ENCODE measurements at regions not wholly inside any gene's neighbourhood (a gene's known extent, or its start where the extent isn't known, plus 50 kb on each side); places are given as distances from the start of the nearest gene placed in this dataset.

GRCh38 chr7:45457591-45457990 lies 116.6 kb upstream of the ADCY1 start:
- DNase-seq: peak; percentile 45 to 54

- no peak for DNase-seq
These were observed 114.7 kb upstream of the ADCY1 start for GRCh38 chr7:45459476-45459875.

GRCh38 chr7:45460379-45460778 lies 113.8 kb upstream of the ADCY1 start:
- no peak for DNase-seq

GRCh38 chr7:45461026-45461425 lies 113.1 kb upstream of the ADCY1 start:
- DNase-seq: no peak

GRCh38 chr7:45469103-45469502 lies 105.1 kb upstream of the ADCY1 start:
- no peak for DNase-seq

- DNase-seq: no peak
These were observed 104.1 kb upstream of the ADCY1 start for GRCh38 chr7:45470031-45470430.

- no peak for DNase-seq
These were observed 94.4 kb upstream of the ADCY1 start for GRCh38 chr7:45479781-45480180.

- no peak for DNase-seq
These were observed 91.7 kb upstream of the ADCY1 start for GRCh38 chr7:45482451-45482850.

- DNase-seq: no peak
These were observed 90.1 kb upstream of the ADCY1 start for GRCh38 chr7:45484094-45484493.

- no peak for DNase-seq
These were observed 87.6 kb upstream of the ADCY1 start for GRCh38 chr7:45486575-45486974.

GRCh38 chr7:45494885-45495284 lies 79.3 kb upstream of the ADCY1 start:
- DNase-seq: no peak

GRCh38 chr7:45495618-45496017 lies 78.5 kb upstream of the ADCY1 start:
- DNase-seq: no peak

GRCh38 chr7:45500257-45500656 lies 73.9 kb upstream of the ADCY1 start:
- no peak for DNase-seq

GRCh38 chr7:45501791-45502190 lies 72.4 kb upstream of the ADCY1 start:
- no peak for DNase-seq

GRCh38 chr7:45506059-45506458 lies 68.1 kb upstream of the ADCY1 start:
- DNase-seq: no peak

GRCh38 chr7:45509222-45509621 lies 64.9 kb upstream of the ADCY1 start:
- DNase-seq: no peak

- DNase-seq: no peak
These were observed 62.2 kb upstream of the ADCY1 start for GRCh38 chr7:45511721-45512597.

GRCh38 chr7:45514944-45515343 lies 59.2 kb upstream of the ADCY1 start:
- no peak for DNase-seq

- no peak for DNase-seq
These were observed 58.8 kb upstream of the ADCY1 start for GRCh38 chr7:45515346-45515745.
